HepG2 (cell line): ENCODE measurements at regions not wholly inside any gene's neighbourhood (a gene's known extent, or its start where the extent isn't known, plus 50 kb on each side); places are given as distances from the start of the nearest gene placed in this dataset.

Experiments
- ATAC-seq: fragments of 200-7000 bp; cut with Tn5 transposase; 3 replicates; pipeline ENCODE4 v1.9.1; 2020; ENCODE audit warnings: mild to moderate bottlenecking, moderate library complexity
- BruUV-seq: library from RNA; stranded (reverse); fragments of 400-500 nt; replicated peaks from 2 replicates; lab custom pipeline; 2021; lab: Mats Ljungman, UMichigan
- CTCF ChIA-PET: fragments of 300-600 bp; formaldehyde crosslinking; extraction: SDS; loops from one replicate; lab custom pipeline; 2021; ENCODE audit warnings: low total read pairs, inconsistent platforms, low intra/inter-chr PET ratio; lab: Yijun Ruan, JAX
- POLR2A ChIA-PET: fragments of 350-600 bp; sonication (Branson Sonifier 250); formaldehyde crosslinking; loops from one replicate; lab custom pipeline; 2020; ENCODE audit warnings: antibody characterized with exemption, inconsistent platforms; lab: Yijun Ruan, JAX
- DNase-seq: peaks from one replicate; pipeline ENCODE4 v3.0.0-alpha.2; 2015; ENCODE audit warnings: low spot score
- FAIRE-seq: peaks from 3 replicates; lab custom pipeline; 2011; peaks lifted over from hg19 to GRCh38; lab: Jason Lieb, UNC
- H2AFZ ChIP-seq: one replicate; pipeline ENCODE4 v1.6.1; 2011; ENCODE audit warnings: low read length, inconsistent platforms
- H3K27ac ChIP-seq: fragments of 300-600 bp; 3 replicates; pipeline ENCODE4 v1.8.0; 2011; ENCODE audit warnings: mixed run types, mild to moderate bottlenecking, mixed read lengths, low read length, inconsistent platforms; ENCODE audit not compliant: insufficient read depth; ENCODE audit errors: extremely low read length
- H3K27me3 ChIP-seq, 2 experiments: fragments of 200-600 bp in 1 of 2; 2 replicates in 1 of 2; 3 replicates in 1 of 2; pipeline versions ENCODE4 v1.6.0 to v1.8.0; 2011; ENCODE audit warnings: low read length in 2 of 2, mild to moderate bottlenecking in 2 of 2, moderate library complexity in 2 of 2, inconsistent platforms in 1 of 2; ENCODE audit not compliant: insufficient read depth in 2 of 2, control insufficient read depth in 1 of 2
- H3K36me3 ChIP-seq, 2 experiments: fragments of 200-600 bp in 1 of 2; replicated peaks in 1 of 2; 2 replicates in 1 of 2; 3 replicates in 1 of 2; pipeline versions ENCODE4 v1.5.1 to v1.8.0; 2011; ENCODE audit warnings: low read length in 2 of 2, inconsistent platforms in 1 of 2; ENCODE audit not compliant: insufficient read depth in 2 of 2, control insufficient read depth in 1 of 2
- H3K4me1 ChIP-seq: 2 replicates; pipeline ENCODE4 v1.5.1; 2012; ENCODE audit warnings: low read length, inconsistent platforms; ENCODE audit not compliant: insufficient read depth
- H3K4me2 ChIP-seq: 2 replicates; pipeline ENCODE4 v1.6.0; 2011; ENCODE audit warnings: low read depth, low read length, inconsistent platforms
- H3K4me3 ChIP-seq, 3 experiments: fragments of 200-600 bp in 1 of 3; sonication (generic), shearing (Covaris generic) in 1 of 3; replicated peaks in 1 of 3; 2 replicates each; pipeline ENCODE4 v1.5.1; 2011 to 2016; ENCODE audit warnings: low read length in 3 of 3, inconsistent platforms in 2 of 3, low read depth in 2 of 3, mild to moderate bottlenecking in 2 of 3, control low read depth in 1 of 3, mixed read lengths in 1 of 3; ENCODE audit not compliant: insufficient read depth in 1 of 3
- H3K79me2 ChIP-seq: one replicate; pipeline ENCODE4 v1.6.1; 2011; ENCODE audit warnings: low read length, inconsistent platforms; ENCODE audit not compliant: insufficient read depth
- H3K9ac ChIP-seq: 2 replicates; pipeline ENCODE4 v1.6.0; 2011; ENCODE audit warnings: mild to moderate bottlenecking, low read depth, low read length, inconsistent platforms; ENCODE audit not compliant: insufficient read depth
- H3K9me3 ChIP-seq: 2 replicates; pipeline ENCODE4 v1.5.1; 2012; ENCODE audit warnings: mild to moderate bottlenecking, low read length
- H4K20me1 ChIP-seq: 2 replicates; pipeline ENCODE4 v1.6.0; 2011; ENCODE audit warnings: inconsistent platforms, mild to moderate bottlenecking, low read length, moderate library complexity; ENCODE audit not compliant: insufficient read depth
- FIP1L1 ChIP-seq: fragments of 200-400 bp; formaldehyde crosslinking; IDR thresholded peaks from 2 replicates; pipeline ENCODE4 v1.6.1; 2018; ENCODE audit warnings: low read depth, mild to moderate bottlenecking, low read length, moderate library complexity, borderline replicate concordance; ENCODE audit not compliant: insufficient read depth
- TBL1XR1 ChIP-seq: fragments of 150-350 bp; IDR thresholded peaks from 2 replicates; pipeline ENCODE4 v1.6.1; 2014; ENCODE audit warnings: borderline replicate concordance, low read length; ENCODE audit not compliant: partially characterized antibody
- ZBTB37 ChIP-seq: sonication (generic); formaldehyde crosslinking; IDR thresholded peaks from 2 replicates; pipeline ENCODE4 v1.4.0; 2020; ENCODE audit warnings: mild to moderate bottlenecking, missing genetic modification reagents
- ZNF549 ChIP-seq: sonication (generic); formaldehyde crosslinking; IDR thresholded peaks from 2 replicates; pipeline ENCODE4 v1.5.0; 2020; ENCODE audit warnings: missing genetic modification reagents
- ZNF766 ChIP-seq: sonication (generic); formaldehyde crosslinking; IDR thresholded peaks from 2 replicates; pipeline ENCODE4 v1.5.0; 2020; ENCODE audit warnings: missing genetic modification reagents, borderline replicate concordance
- WGBS: methylation state at CpG from one replicate; pipeline ENCODE4 v1.1.6; 2017; ENCODE audit warnings: low lambda C conversion rate; 5-methylcytosine and 5-hydroxymethylcytosine counted together
- in situ Hi-C: cut with HindIII; loops from 2 replicates; pipeline ENCODE4 v1.10.0; 2017; ENCODE audit warnings: low pct_unique_long_range_greater_than_20kb; ENCODE audit not compliant: extremely low pct_ligation_motif_present
- intact Hi-C: fragments of 100-400 bp; cut with micrococcal nuclease; formaldehyde crosslinking; loops from one replicate; pipeline ENCODE4 v1.10.0; 2022; ENCODE audit not compliant: unreplicated experiment
- TF ChIP-seq, protein P1 (sequence below): sonication (generic); formaldehyde crosslinking; IDR thresholded peaks from 2 replicates; pipeline ENCODE4 v1.5.1; 2020; ENCODE audit warnings: mild to moderate bottlenecking, missing genetic modification reagents, moderate library complexity

GRCh38 chr6:71651636-71652035, 234.7 kb upstream of the RIMS1 start:
- TF ChIP-seq ZNF766 (CRISPR knock-in tag) (no peak), TBL1XR1 (no peak), ZBTB37 (no peak), FIP1L1 (no peak), ZNF549 (no peak)
- TF ChIP-seq, protein P1, sequence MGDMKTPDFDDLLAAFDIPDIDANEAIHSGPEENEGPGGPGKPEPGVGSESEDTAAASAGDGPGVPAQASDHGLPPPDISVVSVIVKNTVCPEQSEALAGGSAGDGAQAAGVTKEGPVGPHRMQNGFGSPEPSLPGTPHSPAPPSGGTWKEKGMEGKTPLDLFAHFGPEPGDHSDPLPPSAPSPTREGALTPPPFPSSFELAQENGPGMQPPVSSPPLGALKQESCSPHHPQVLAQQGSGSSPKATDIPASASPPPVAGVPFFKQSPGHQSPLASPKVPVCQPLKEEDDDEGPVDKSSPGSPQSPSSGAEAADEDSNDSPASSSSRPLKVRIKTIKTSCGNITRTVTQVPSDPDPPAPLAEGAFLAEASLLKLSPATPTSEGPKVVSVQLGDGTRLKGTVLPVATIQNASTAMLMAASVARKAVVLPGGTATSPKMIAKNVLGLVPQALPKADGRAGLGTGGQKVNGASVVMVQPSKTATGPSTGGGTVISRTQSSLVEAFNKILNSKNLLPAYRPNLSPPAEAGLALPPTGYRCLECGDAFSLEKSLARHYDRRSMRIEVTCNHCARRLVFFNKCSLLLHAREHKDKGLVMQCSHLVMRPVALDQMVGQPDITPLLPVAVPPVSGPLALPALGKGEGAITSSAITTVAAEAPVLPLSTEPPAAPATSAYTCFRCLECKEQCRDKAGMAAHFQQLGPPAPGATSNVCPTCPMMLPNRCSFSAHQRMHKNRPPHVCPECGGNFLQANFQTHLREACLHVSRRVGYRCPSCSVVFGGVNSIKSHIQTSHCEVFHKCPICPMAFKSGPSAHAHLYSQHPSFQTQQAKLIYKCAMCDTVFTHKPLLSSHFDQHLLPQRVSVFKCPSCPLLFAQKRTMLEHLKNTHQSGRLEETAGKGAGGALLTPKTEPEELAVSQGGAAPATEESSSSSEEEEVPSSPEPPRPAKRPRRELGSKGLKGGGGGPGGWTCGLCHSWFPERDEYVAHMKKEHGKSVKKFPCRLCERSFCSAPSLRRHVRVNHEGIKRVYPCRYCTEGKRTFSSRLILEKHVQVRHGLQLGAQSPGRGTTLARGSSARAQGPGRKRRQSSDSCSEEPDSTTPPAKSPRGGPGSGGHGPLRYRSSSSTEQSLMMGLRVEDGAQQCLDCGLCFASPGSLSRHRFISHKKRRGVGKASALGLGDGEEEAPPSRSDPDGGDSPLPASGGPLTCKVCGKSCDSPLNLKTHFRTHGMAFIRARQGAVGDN, result no peak
- no peaks in the 10 kb centered on the region for H3K9me3 ChIP-seq
- intact Hi-C loops (no loop called here), in situ Hi-C loops (no loop called here)
- H4K20me1 ChIP-seq, result no peaks in the 10 kb centered on the region
- POLR2A ChIA-PET, result no interaction called here
- no peak overlapping the region for H3K9ac ChIP-seq
- no peak overlapping the region for H3K4me3 ChIP-seq
- DNase-seq, result no peak
- CTCF ChIA-PET, result no interaction called here
- no peak overlapping the region for H2AFZ ChIP-seq
- FAIRE-seq, result no peak
- BruUV-seq, result no TSS peak
- no peaks in the 10 kb centered on the region for H3K79me2 ChIP-seq
- H3K4me1 ChIP-seq, result no peaks in the 10 kb centered on the region
- no peak overlapping the region for H3K4me2 ChIP-seq
- 2% methylated on average over 2 of the region's 2 CpGs for WGBS
- no peak for ATAC-seq
- no peak overlapping the region for H3K27ac ChIP-seq
- no peaks in the 10 kb centered on the region for H3K27me3 ChIP-seq
- no peaks in the 10 kb centered on the region for H3K36me3 ChIP-seq
